Left lung (tissue), 4 donors: ENCODE measurements at regions not wholly inside any gene's neighbourhood (a gene's known extent, or its start where the extent isn't known, plus 50 kb on each side); places are given as distances from the start of the nearest gene placed in this dataset.

Experiments
- ATAC-seq: fragments of 200-7000 bp; cut with Tn5 transposase; one replicate; pipeline ENCODE4 v1.9.1; 2020; ENCODE audit warnings: moderate library complexity
- DNase-seq, 4 donors: peaks; one replicate each; pipeline ENCODE4 v3.0.0-alpha.2; 2013 to 2020
- H3K27ac ChIP-seq, 2 donors: fragments of 200-600 bp; sonication (generic) in 1 of 2; one replicate each; pipeline versions ENCODE4 v1.5.0 to v1.8.0; 2020 to 2021
- H3K27me3 ChIP-seq, 2 donors: fragments of 200-600 bp; sonication (generic) in 1 of 2; one replicate each; pipeline versions ENCODE4 v1.5.0 to v1.8.0; 2020 to 2021
- H3K36me3 ChIP-seq, 2 donors: fragments of 200-600 bp; sonication (generic) in 1 of 2; one replicate each; pipeline versions ENCODE4 v1.5.0 to v1.8.0; 2020 to 2021
- H3K4me1 ChIP-seq, 2 donors: fragments of 200-600 bp; one replicate each; pipeline ENCODE4 v1.8.0; 2021
- H3K4me3 ChIP-seq, 2 donors: fragments of 200-600 bp; sonication (generic) in 1 of 2; one replicate each; pipeline versions ENCODE4 v1.5.0 to v1.8.0; 2020 to 2021; ENCODE audit warnings: mild to moderate bottlenecking in 1 of 2
- H3K9me3 ChIP-seq, 2 donors: fragments of 200-600 bp; sonication (generic) in 1 of 2; one replicate each; pipeline versions ENCODE4 v1.5.0 to v1.8.0; 2020 to 2021
- CTCF ChIP-seq, 2 donors: fragments of 200-600 bp; sonication (generic) in 1 of 2; IDR thresholded peaks; one replicate each; pipeline versions ENCODE4 v1.5.0 to v1.8.0; 2021; ENCODE audit warnings: antibody characterized with exemption in 2 of 2
- intact Hi-C, 2 donors: fragments of 100-400 bp; cut with DNase I; formaldehyde crosslinking; loops; one replicate each; pipeline versions ENCODE4 v1.11.2 to v1.14.2; 2022
- donor health status: DM: no; HTN: yes; CAD: no.
- donor health status: DM: no; HTN: no; CAD: no.

GRCh38 chr4:114052227-114052626, 72.8 kb upstream of the ARSJ start:
- Histone ChIP-seq H3K36me3 (no peaks in the 10 kb centered on the region), H3K27ac (no peak overlapping the region), H3K4me1 (no peaks in the 10 kb centered on the region), H3K4me3 (no peak overlapping the region), H3K27me3 (no peaks in the 10 kb centered on the region), H3K9me3 (no peaks in the 10 kb centered on the region)
- peak in 2 of 4 donors; percentile 14 to 61 for DNase-seq
- intact Hi-C loops = no loop called here
- no peak for TF ChIP-seq CTCF (IDR thresholded peaks at IDR 0.05)
- ATAC-seq = peak; percentile 92

- H3K36me3 ChIP-seq = no peaks in the 10 kb centered on the region
- peaks cover 0 to 2% of the 10 kb centered on the region in 2 donors for H3K9me3 ChIP-seq
- H3K4me1 ChIP-seq = no peaks in the 10 kb centered on the region
- DNase-seq (no peak), ATAC-seq (peak; percentile 84)
- no peak for TF ChIP-seq CTCF (IDR thresholded peaks at IDR 0.05)
- intact Hi-C loops = no loop called here
- H3K27ac ChIP-seq = no peak overlapping the region
- H3K27me3 ChIP-seq = no peaks in the 10 kb centered on the region
- H3K4me3 ChIP-seq = no peak overlapping the region
Observed at GRCh38 chr4:114056599-114056998, 77.2 kb upstream of the ARSJ start.

GRCh38 chr4:114057746-114058145, 78.3 kb upstream of the ARSJ start:
- no peak for ATAC-seq
- H3K9me3 ChIP-seq = peaks cover 0 to 2% of the 10 kb centered on the region in 2 donors
- no peak for TF ChIP-seq CTCF (IDR thresholded peaks at IDR 0.05)

GRCh38 chr4:114062499-114062898, 83.1 kb upstream of the ARSJ start:
- intact Hi-C loops = no loop called here
- Histone ChIP-seq H3K9me3 (peaks cover 0 to 2% of the 10 kb centered on the region in 2 donors), H3K36me3 (no peaks in the 10 kb centered on the region)

More at GRCh38 chr4:114057746-114058145, 78.3 kb upstream of the ARSJ start:
- DNase-seq = no peak
- intact Hi-C loops = no loop called here
- Histone ChIP-seq H3K36me3 (no peaks in the 10 kb centered on the region), H3K27ac (no peak overlapping the region), H3K27me3 (no peaks in the 10 kb centered on the region), H3K4me1 (no peaks in the 10 kb centered on the region), H3K4me3 (no peak overlapping the region)

GRCh38 chr4:114072781-114073180, 93.3 kb upstream of the ARSJ start:
- ATAC-seq = no peak
- H3K4me3 ChIP-seq = no peak overlapping the region
- no peak for DNase-seq
- intact Hi-C loops = loop anchor here in 1 of 2 donors (5.0 kb wide), 1 partner anchor 120 kb away; no protein-coding TSS in a partner anchor
- H3K4me1 ChIP-seq = no peaks in the 10 kb centered on the region
- no peaks in the 10 kb centered on the region for H3K27me3 ChIP-seq
- no peaks in the 10 kb centered on the region for H3K9me3 ChIP-seq
- TF ChIP-seq CTCF (IDR thresholded peaks at IDR 0.05) = no peak
- H3K36me3 ChIP-seq = no peaks in the 10 kb centered on the region
- no peak overlapping the region for H3K27ac ChIP-seq

More at GRCh38 chr4:114062499-114062898, 83.1 kb upstream of the ARSJ start:
- DNase-seq (no peak), ATAC-seq (no peak)
- TF ChIP-seq CTCF (IDR thresholded peaks at IDR 0.05) = no peak
- Histone ChIP-seq H3K4me3 (no peak overlapping the region), H3K27ac (no peak overlapping the region), H3K27me3 (no peaks in the 10 kb centered on the region), H3K4me1 (no peaks in the 10 kb centered on the region)
